ENCODE measurements at regions not wholly inside any gene's neighbourhood (a gene's known extent, or its start where the extent isn't known, plus 50 kb on each side); places are given as distances from the start of the nearest gene placed in this dataset.

GRCh38 chr2:128444121-128444771 is 125.6 kb upstream of the HS6ST1 start:
- no peak for DNase-seq (ENCODE audit: low read depth)
- TF ChIP-seq CTCF (conservative IDR thresholded peaks at IDR 0.05; ENCODE audit: low read depth, low read length) = no peak

GRCh38 chr2:128444816-128445522 is 126.3 kb upstream of the HS6ST1 start:
- TF ChIP-seq CTCF (conservative IDR thresholded peaks at IDR 0.05; ENCODE audit: low read depth, low read length) = no peak

More at GRCh38 chr2:128444121-128444771, 125.6 kb upstream of the HS6ST1 start:
- H3K4me3 ChIP-seq (ENCODE audit: low read length) = no peak overlapping the region

GRCh38 chr2:128445523-128445900 is 126.8 kb upstream of the HS6ST1 start:
- no peak for TF ChIP-seq CTCF (conservative IDR thresholded peaks at IDR 0.05; ENCODE audit: low read depth, low read length)
- no peak overlapping the region for H3K4me3 ChIP-seq (ENCODE audit: low read length)
- DNase-seq (ENCODE audit: low read depth) = no peak

More at GRCh38 chr2:128444816-128445522, 126.3 kb upstream of the HS6ST1 start:
- DNase-seq (ENCODE audit: low read depth) = no peak
- H3K4me3 ChIP-seq (ENCODE audit: low read length) = no peak overlapping the region

GRCh38 chr2:128446049-128446873 is 127.6 kb upstream of the HS6ST1 start:
- no peak overlapping the region for H3K4me3 ChIP-seq (ENCODE audit: low read length)
- DNase-seq (ENCODE audit: low read depth) = no peak
- no peak for TF ChIP-seq CTCF (conservative IDR thresholded peaks at IDR 0.05; ENCODE audit: low read depth, low read length)

GRCh38 chr2:128446874-128447537 is 128.3 kb upstream of the HS6ST1 start:
- no peak overlapping the region for H3K4me3 ChIP-seq (ENCODE audit: low read length)
- DNase-seq (ENCODE audit: low read depth) = no peak
- TF ChIP-seq CTCF (conservative IDR thresholded peaks at IDR 0.05; ENCODE audit: low read depth, low read length) = no peak

GRCh38 chr2:128447538-128447995 is 128.9 kb upstream of the HS6ST1 start:
- no peak overlapping the region for H3K4me3 ChIP-seq (ENCODE audit: low read length)
- DNase-seq (ENCODE audit: low read depth) = no peak
- TF ChIP-seq CTCF (conservative IDR thresholded peaks at IDR 0.05; ENCODE audit: low read depth, low read length) = no peak

Data from retinal pigment epithelial cell (primary cell).